Activated CD4-positive, alpha-beta T cell treated with anti-CD3 and anti-CD28 coated beads, Interleukin-2, amount 50 U/mL, for 1 hour (primary cell): ENCODE measurements at regions not wholly inside any gene's neighbourhood (a gene's known extent, or its start where the extent isn't known, plus 50 kb on each side); places are given as distances from the start of the nearest gene placed in this dataset.
"Not testable (repeated sequence)": the region's sequence is repeated elsewhere in the genome, so short reads cannot be mapped to it uniquely, and the experiment has no call there.

Source experiments
- DNase-seq: peaks from one replicate; pipeline ENCODE4 v3.0.0-alpha.2; 2020

- DNase-seq, result no peak
Observed at GRCh38 chr10:8393531-8393930, 339.0 kb downstream of the GATA3 start.

GRCh38 chr10:8396675-8397074 lies 342.2 kb downstream of the GATA3 start:
- DNase-seq, result no peak

DNA sequence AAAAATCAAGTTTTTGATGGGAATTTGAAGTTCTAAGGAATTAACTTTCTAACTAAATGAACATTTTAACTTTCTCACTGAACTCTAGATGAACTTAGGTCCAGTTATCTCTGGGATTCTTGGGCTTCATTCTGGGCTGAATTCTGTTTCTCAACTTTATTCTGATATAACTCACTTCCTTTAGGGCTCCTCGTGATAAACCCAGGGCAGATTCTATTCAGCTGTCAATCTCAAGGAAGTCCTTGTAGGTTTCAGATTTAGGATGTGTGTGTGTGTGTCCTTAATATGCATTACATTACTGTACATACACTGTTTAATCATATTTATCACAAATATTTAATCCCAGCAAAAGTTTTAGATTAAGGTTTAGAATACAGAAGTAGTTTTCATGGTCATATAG lies 344.3 kb downstream of the GATA3 start:
- DNase-seq, result no peak

DNA sequence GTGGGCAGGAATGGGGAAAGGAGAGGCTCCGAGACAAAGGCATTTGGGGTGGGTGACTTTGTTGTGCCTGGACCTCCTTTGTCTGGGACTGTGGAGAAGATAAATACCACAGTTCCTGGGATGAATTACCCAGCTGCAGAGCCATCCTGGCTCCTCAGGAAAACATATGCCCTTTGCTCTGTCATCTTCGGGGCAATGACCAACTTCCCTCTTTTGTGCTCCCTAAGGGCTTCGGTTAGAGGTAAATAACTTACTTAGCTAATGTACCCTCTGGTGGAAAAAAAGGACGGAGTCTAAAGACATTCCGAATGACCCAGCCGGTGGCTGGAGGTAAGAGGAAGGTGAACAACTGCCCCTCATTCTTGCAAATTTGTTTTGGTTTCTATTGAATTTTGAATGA lies 345.7 kb downstream of the GATA3 start:
- DNase-seq, result no peak

GRCh38 chr10:8400892-8401291 lies 346.4 kb downstream of the GATA3 start:
- DNase-seq, result no peak

- DNase-seq, result no peak
Observed at GRCh38 chr10:8401531-8401930, 347.0 kb downstream of the GATA3 start.

DNA sequence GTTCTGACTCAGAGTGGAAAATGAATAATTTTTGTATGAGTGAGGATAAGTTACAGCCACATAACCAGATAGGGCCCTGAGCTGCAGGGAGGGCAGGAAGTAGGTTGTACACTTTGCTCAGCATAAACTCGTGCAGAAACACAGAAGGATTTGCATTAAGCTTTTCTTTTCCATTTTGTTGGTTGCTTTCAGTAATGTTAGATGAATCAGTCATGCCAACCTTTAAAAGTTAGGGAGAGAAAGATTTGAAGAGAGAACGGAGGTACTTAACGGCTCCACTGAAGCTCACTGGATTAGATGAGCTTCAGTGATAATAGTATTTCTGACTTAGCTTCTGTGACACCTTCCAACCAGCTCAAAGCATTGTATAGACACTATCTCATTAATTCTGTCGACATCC lies 348.1 kb downstream of the GATA3 start:
- peak; percentile 31 for DNase-seq

GRCh38 chr10:8403711-8404371 lies 349.4 kb downstream of the GATA3 start:
- no peak for DNase-seq

- DNase-seq, result peak; percentile 23
Observed at GRCh38 chr10:8404721-8405120, 350.2 kb downstream of the GATA3 start.

DNA sequence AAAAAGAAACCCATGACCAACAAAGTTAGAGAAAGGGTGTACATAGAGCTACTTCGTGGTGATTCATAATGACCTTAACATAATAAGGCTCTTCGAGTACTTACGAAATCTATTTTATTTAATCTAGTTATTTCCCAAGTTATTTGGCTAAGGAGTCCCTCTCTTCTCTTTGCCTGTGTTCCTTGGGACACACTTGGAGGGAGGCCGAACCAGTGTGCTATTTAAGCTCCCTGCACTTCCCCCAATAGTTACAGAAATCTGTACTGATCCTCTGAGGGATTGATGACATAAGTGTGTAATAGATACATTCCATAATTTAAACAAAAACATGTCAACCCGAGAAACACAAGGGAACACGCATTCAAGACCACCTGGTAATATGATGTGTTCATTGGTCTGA lies 351.1 kb downstream of the GATA3 start:
- no peak for DNase-seq

- no peak for DNase-seq
Observed at GRCh38 chr10:8407501-8408021, 353.1 kb downstream of the GATA3 start.

- no peak for DNase-seq
Observed at GRCh38 chr10:8410506-8410905, 356.0 kb downstream of the GATA3 start.

DNA sequence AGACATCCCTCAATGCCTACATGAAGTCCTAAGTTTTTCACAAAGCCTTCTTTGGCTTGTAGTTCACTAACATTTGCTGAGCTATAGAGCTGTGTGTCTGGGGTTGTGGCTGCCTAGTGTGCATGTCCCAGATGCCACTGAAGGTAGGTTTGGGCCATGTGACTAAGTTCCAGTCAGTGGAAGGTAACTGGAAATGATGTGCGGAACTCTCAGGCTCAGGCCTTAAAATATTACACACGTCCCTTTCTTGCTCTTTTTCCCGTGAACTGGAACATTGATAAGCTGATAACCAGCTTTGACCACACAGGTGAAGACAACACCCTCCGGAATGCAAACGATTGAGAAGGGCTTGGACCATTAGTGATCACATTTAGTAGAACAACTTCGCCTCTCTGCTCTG lies 358.1 kb downstream of the GATA3 start:
- no peak for DNase-seq

- DNase-seq, result not testable (repeated sequence)
Observed at GRCh38 chr10:8415029-8415428, 360.5 kb downstream of the GATA3 start.

DNA sequence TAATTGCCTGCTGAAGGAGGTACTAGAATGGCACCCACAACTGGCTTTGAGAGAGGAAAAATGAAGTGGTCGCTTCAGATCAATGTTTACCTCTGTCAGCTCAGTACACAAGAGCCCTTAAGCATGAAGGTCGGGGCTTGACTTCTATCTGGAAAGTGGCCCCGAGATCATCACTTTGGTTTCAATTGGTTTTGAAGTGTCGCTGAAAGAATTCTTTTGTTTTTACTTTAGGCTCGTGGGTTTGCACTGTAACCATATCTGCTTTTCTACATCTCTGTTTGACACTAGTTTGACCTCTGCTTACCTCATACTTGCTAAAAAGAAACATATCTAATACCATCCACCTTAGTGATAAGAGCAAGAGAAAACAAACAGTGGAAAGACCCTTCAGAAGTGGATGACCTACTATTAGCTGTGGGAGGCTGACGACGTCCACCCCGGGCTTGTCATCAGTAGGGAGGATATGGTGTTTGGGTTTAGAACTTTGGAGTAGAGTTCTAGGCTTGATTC lies 361.8 kb downstream of the GATA3 start:
- peak; percentile 42 for DNase-seq

DNA sequence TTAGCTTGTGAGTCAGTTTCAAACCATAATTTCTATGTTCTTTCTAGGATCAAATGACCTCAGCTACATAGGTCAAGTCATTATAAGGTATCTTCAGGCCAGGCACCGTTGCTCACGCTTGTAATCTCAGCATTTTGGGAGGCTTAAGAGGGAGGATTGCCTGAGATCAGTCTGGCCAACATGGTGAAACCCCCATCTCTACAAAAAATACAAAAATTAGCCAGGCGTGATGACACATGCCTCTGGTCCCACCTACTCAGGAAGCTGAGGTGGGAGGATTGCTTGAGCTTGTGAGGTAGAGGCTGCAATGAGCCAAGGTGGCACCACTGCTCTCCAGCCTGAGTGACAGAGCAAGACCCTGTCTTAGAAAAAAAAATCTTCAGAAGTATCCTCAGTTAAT lies 362.3 kb downstream of the GATA3 start:
- peak; percentile 13 for DNase-seq

GRCh38 chr10:8417631-8418030 lies 363.1 kb downstream of the GATA3 start:
- no peak for DNase-seq

GRCh38 chr10:8418631-8419030 lies 364.1 kb downstream of the GATA3 start:
- DNase-seq, result no peak

DNA sequence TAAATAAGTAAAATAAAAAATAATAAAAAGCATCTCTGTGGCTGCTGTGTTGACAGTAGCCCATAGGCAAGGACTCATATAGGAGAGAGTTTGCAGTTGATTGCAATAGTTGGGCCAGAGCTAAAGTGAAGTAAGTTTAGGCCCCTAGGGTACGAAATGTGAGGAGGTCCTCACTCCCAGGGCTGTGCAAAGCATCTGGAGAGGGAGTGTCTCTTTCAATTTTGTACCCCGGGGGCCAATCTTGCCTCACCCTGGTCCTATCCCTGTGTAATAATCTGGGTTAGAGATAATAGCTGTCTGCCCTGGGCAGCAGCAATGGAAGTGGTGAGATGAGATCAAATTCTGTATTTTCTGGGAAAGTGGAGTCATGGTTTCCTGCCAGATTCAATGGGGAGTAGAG lies 365.7 kb downstream of the GATA3 start:
- no peak for DNase-seq

GRCh38 chr10:8424555-8425211 lies 370.2 kb downstream of the GATA3 start:
- no peak for DNase-seq

GRCh38 chr10:8428654-8429053 lies 374.2 kb downstream of the GATA3 start:
- no peak for DNase-seq

GRCh38 chr10:8430321-8430720 lies 375.8 kb downstream of the GATA3 start:
- no peak for DNase-seq

GRCh38 chr10:8431511-8431910 lies 377.0 kb downstream of the GATA3 start:
- no peak for DNase-seq
